Spinal cord (tissue), 9 donors: ENCODE measurements at regions not wholly inside any gene's neighbourhood (a gene's known extent, or its start where the extent isn't known, plus 50 kb on each side); places are given as distances from the start of the nearest gene placed in this dataset.

ENCODE experiments used
- DNase-seq, 6 donors: peaks; one replicate each; pipeline versions ENCODE4 v3.0.0 to v3.0.0-alpha.2; 2013 to 2015; ENCODE audit warnings: low spot score in 6 of 6, low read depth in 4 of 6
- H3K27ac ChIP-seq: one replicate; pipeline ENCODE4 v1.5.1; 2013; ENCODE audit warnings: low read depth, low read length, control low read depth
- H3K27me3 ChIP-seq: one replicate; pipeline ENCODE4 v1.6.1; 2013; ENCODE audit warnings: low read length; ENCODE audit not compliant: control insufficient read depth, insufficient read depth
- H3K36me3 ChIP-seq: one replicate; pipeline ENCODE4 v1.6.1; 2013; ENCODE audit warnings: low read length; ENCODE audit not compliant: control insufficient read depth, insufficient read depth
- H3K4me1 ChIP-seq: one replicate; pipeline ENCODE4 v1.6.1; 2013; ENCODE audit warnings: low read length; ENCODE audit not compliant: control insufficient read depth, insufficient read depth
- H3K4me3 ChIP-seq: one replicate; pipeline ENCODE4 v1.5.1; 2013; ENCODE audit warnings: low read depth, low read length, control low read depth
- H3K9me3 ChIP-seq: one replicate; pipeline ENCODE4 v1.6.1; 2013; ENCODE audit warnings: low read length; ENCODE audit not compliant: control insufficient read depth, insufficient read depth
- WGBS: methylation state at CpG from one replicate; pipeline ENCODE4 v1.1.5; 2013; ENCODE audit warnings: missing lambda C conversion rate; ENCODE audit not compliant: insufficient coverage; 5-methylcytosine and 5-hydroxymethylcytosine counted together
- donor health status: healthy.

DNA sequence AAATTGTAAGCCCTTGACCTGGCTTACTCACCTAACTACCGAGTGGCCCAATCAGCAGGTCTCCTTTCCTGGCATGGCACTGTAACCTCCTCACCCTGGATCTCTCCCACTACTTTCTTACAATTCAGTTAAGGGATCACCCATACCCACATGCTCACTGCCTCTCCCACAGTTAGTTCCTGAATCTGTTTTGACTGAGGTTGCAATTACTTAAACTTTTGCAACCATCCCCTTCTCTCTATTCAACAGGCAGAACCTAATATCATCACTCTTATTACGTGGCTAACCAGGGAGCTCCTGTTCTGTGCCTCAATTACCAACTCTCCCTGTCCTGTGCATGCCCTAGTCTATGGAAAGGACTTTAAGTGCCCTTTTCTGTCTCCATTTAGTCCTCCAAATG lies 84.2 kb upstream of the IKZF1 start:
- H3K27me3 ChIP-seq, result no peaks in the 10 kb centered on the region
- DNase-seq, result no peak
- WGBS, result 85% methylated on average over 2 of the region's 2 CpGs

DNA sequence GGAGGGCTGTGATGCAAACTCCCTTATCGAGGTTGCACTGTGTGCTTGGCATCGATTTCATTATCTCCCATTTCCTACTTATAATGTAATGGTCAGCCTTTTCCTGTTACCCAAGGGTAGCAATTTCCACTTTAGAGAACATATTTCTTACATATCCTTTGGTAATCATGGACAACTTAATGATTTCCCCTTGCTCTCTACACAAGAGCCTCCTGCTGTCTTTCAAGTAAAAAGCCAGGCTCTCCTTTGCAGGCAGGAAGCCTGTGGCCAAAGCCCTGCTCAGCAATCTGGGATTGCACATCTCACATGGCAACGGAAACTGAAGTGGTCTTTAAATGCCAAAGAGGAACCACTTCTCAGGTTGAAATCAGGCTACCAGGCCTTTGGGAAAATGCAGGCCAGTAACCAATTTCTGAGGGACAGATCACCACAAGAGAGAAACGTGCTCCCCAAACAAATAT lies 86.7 kb upstream of the IKZF1 start:
- peak in 1 of 6 donors; percentile 31 for DNase-seq
- 84% methylated on average over 3 of the region's 4 CpGs for WGBS

More for the DNA sequence above, 84.2 kb upstream of the IKZF1 start:
- Histone ChIP-seq H3K27ac (no peak overlapping the region), H3K4me1 (peaks cover 3% of the 10 kb centered on the region), H3K36me3 (no peaks in the 10 kb centered on the region), H3K9me3 (peaks cover 4% of the 10 kb centered on the region), H3K4me3 (no peak overlapping the region)

DNA sequence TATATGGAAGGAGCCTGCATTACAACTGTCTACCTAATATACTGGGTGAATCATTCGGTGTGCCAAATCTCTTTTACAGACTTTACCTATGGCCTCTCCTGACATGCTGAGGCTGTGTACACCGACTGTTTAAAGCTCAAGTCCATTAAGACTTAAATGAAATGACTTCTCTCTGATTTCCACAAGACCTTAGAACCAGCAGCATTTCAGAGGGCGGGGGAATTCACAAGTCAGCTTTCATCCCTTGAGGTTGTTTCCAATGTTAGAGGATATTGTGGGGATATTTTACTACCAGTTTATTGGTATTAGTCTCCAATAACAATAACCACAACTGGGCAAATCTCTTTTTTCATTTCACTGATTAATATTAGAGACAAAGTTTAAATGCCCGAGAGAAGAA lies 87.1 kb upstream of the IKZF1 start:
- DNase-seq, result no peak
- Histone ChIP-seq H3K27ac (no peak overlapping the region), H3K36me3 (no peaks in the 10 kb centered on the region), H3K27me3 (no peaks in the 10 kb centered on the region), H3K4me1 (peaks cover 3% of the 10 kb centered on the region), H3K9me3 (peaks cover 3% of the 10 kb centered on the region), H3K4me3 (no peak overlapping the region)
- 60% methylated on average over 1 of the region's 4 CpGs for WGBS

More for the DNA sequence above, 86.7 kb upstream of the IKZF1 start:
- Histone ChIP-seq H3K9me3 (peaks cover 4% of the 10 kb centered on the region), H3K4me3 (no peak overlapping the region), H3K36me3 (no peaks in the 10 kb centered on the region), H3K27me3 (no peaks in the 10 kb centered on the region), H3K27ac (no peak overlapping the region), H3K4me1 (peaks cover 3% of the 10 kb centered on the region)

DNA sequence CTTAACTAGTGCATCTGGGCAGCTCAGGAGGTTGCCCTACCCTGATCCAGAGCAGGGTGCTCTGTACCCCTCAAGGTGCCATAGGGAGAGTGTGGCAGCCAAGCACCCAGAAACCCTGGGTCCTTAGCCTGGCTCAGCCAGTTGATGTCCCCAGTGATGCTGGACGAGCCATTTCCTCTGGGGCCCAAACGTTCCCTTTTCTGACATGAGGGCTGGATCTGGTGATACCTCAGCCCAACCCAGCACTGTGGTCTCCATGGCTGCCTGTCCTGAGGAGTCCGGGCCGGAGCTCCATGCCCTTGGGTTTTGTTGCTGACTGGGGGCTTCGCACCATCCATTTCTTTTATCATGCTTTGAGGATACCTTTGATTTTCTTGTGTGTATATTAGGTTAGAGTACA lies 87.9 kb upstream of the IKZF1 start:
- DNase-seq, result no peak
- Histone ChIP-seq H3K27ac (no peak overlapping the region), H3K9me3 (peaks cover 2% of the 10 kb centered on the region), H3K4me3 (no peak overlapping the region), H3K27me3 (no peaks in the 10 kb centered on the region), H3K4me1 (peaks cover 3% of the 10 kb centered on the region), H3K36me3 (no peaks in the 10 kb centered on the region)
- WGBS, result 93% methylated on average over 2 of the region's 5 CpGs

DNA sequence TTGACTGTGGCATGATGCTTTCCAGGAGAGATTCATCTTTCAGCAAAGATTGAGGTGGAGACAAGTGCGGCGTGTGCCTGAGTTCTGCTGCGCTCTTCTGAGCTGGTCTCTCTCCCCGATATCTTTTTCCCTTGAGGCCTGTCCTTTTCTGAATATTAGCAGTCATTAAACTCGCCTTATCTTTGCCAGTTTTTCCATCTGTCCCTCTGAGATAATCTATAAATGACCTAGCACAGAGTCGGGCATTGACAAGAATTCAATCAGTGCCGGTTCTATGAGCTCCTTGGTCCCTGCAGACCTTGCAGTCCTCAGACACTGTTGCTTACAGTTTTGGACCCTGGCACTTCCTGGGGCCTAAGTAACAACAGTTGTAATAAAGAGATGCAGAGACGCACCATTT lies 89.7 kb upstream of the IKZF1 start:
- no peaks in the 10 kb centered on the region for H3K36me3 ChIP-seq
- no peaks in the 10 kb centered on the region for H3K27me3 ChIP-seq
- H3K4me3 ChIP-seq, result no peak overlapping the region
- 85% methylated on average over 6 of the region's 8 CpGs for WGBS
- DNase-seq, result no peak
- no peaks in the 10 kb centered on the region for H3K9me3 ChIP-seq
- peaks cover 3% of the 10 kb centered on the region for H3K4me1 ChIP-seq
- no peak overlapping the region for H3K27ac ChIP-seq

DNA sequence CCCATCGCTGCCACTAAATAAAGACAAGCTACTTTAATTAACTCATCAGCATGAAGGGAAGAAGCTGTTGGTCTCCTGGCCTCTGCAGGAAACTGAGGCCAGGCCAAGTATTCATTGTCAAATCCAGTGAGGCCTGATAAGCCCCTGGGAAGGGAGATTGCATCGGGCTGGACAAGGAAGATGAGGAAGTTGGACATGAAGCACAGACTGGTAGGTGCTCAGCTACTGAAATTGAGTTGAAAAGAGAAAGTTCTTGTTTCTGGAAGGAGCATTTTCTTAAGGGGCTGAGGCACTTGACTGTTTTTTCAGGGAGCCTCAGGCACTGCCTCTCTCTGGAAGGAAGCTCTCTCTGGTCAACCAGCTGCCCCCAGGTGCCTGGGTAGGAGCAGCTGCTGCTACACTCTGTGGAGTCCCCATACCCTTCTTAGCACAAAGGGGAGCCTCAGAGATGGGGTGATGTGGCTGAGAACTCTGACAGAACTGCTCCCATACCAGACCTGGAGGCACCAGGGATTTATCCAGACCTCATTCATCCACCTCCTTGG lies 90.3 kb upstream of the IKZF1 start:
- H3K36me3 ChIP-seq, result no peaks in the 10 kb centered on the region
- WGBS, result 92% methylated on average over 1 of the region's 2 CpGs
- no peaks in the 10 kb centered on the region for H3K9me3 ChIP-seq
- no peaks in the 10 kb centered on the region for H3K27me3 ChIP-seq
- H3K4me3 ChIP-seq, result no peak overlapping the region
- no peak overlapping the region for H3K27ac ChIP-seq
- no peak for DNase-seq
- peaks cover 3% of the 10 kb centered on the region for H3K4me1 ChIP-seq

DNA sequence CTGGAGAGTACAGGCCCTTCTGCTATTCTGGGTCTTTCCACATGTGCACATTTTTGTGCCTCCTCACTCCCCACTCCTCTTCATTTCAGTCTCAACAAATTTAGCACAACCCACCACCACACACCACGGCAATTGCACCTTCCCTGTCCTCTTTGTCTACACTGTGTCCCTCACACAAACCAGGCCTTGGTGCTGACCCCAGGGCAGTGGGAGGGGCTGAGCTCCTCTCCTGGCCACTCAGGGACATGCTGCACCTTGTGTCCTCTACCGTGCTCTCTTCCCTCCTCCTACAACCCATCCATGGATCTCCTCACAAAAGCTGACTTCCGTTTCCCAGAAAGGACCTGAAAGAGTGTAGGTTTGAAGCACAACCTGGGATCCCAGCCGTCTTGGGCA lies 90.9 kb upstream of the IKZF1 start:
- Histone ChIP-seq H3K36me3 (no peaks in the 10 kb centered on the region), H3K9me3 (no peaks in the 10 kb centered on the region), H3K27ac (no peak overlapping the region), H3K4me1 (peaks cover 3% of the 10 kb centered on the region), H3K4me3 (no peak overlapping the region), H3K27me3 (no peaks in the 10 kb centered on the region)
- no peak for DNase-seq
- 83% methylated on average over 3 of the region's 4 CpGs for WGBS

DNA sequence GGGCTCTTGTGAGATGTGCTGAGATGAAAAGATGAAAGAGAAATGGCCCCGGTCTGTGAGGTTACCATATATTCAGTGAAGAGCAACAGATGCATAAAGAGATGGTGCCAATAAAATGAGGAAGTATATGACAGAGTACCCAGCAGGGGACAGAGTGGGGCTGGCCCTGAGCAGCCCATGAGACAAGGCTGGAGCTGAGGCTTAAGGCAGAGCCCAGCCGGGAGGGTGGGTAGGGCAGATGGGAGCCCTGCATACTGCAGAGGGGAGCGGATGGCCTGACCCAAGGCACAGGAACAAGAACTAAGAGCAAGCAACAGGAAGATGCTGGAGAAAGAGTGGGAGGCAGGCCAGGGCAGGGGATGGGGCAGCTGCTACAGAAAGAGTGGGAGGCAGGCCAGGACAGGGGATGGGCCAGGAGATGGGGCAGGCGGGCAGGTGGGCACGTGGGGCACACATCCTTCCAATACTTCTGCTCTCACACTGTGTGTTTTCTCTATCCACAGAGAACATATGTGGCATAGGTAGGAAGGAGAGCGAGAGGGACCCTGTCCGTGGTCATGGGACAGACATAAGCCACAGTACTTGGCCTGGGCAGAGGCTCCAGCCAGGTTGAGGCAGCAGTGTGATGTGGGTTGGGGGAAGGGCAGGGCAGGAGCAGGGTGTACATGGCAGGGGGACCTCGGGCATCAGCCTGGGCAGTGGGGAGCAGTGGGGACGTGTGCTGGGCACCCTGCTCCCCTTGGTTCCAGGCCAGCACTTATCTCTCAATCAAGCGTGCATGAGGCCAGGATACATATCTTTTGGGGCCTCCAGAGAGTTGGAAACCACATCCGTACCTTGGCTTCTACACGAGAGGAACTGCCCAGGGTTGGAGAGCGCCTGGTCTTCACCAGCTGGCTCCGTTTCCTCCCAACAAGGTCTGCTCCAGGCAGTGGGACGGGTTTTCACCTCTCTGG lies 91.6 kb upstream of the IKZF1 start:
- WGBS, result 80% methylated on average over 13 of the region's 15 CpGs

DNA sequence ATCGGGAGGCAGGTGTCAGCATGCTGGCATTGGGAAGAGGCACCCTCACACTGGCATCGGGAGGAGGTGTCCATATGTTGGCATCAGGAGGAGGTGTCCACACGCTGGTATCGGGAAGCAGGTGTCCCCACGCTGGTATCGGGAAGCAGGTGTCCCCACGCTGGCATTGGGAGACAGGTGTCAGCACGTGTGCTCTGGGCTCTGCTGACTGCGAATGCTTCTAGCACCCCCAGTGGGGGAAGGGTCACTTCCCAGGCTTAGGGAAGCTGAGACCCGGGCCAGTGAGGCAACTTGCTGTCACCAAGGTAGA lies 92.5 kb upstream of the IKZF1 start:
- Histone ChIP-seq H3K4me1 (peaks cover 3% of the 10 kb centered on the region), H3K9me3 (no peaks in the 10 kb centered on the region), H3K27ac (no peak overlapping the region), H3K36me3 (no peaks in the 10 kb centered on the region), H3K27me3 (no peaks in the 10 kb centered on the region), H3K4me3 (no peak overlapping the region)
- DNase-seq, result no peak
- WGBS, result 76% methylated on average over 10 of the region's 10 CpGs

More for the DNA sequence above, 91.6 kb upstream of the IKZF1 start:
- Histone ChIP-seq H3K4me1 (peaks cover 3% of the 10 kb centered on the region), H3K9me3 (no peaks in the 10 kb centered on the region), H3K36me3 (no peaks in the 10 kb centered on the region), H3K27me3 (no peaks in the 10 kb centered on the region), H3K4me3 (no peak overlapping the region), H3K27ac (no peak overlapping the region)
- DNase-seq, result no peak
